Nephron progenitor cell (in vitro differentiated cells): ENCODE measurements at regions not wholly inside any gene's neighbourhood (a gene's known extent, or its start where the extent isn't known, plus 50 kb on each side); places are given as distances from the start of the nearest gene placed in this dataset.

ENCODE experiments used
- DNase-seq: peaks from one replicate; pipeline ENCODE4 v3.0.0; 2021
- H3K27ac Mint-ChIP-seq: 2 replicates; pipeline ENCODE4 v1.8.0; 2021; ENCODE audit warnings: mild to moderate bottlenecking, moderate library complexity, mixed read lengths
- H3K27me3 Mint-ChIP-seq: 2 replicates; pipeline ENCODE4 v1.8.0; 2021; ENCODE audit warnings: mild to moderate bottlenecking, low read depth, mixed read lengths; ENCODE audit not compliant: poor library complexity
- H3K36me3 Mint-ChIP-seq: 2 replicates; pipeline ENCODE4 v1.8.0; 2021; ENCODE audit warnings: low read depth, mixed read lengths
- H3K4me1 Mint-ChIP-seq: 2 replicates; pipeline ENCODE4 v1.8.0; 2021; ENCODE audit warnings: mixed read lengths
- H3K4me3 Mint-ChIP-seq: 2 replicates; pipeline ENCODE4 v1.8.0; 2021; ENCODE audit warnings: mild to moderate bottlenecking, moderate library complexity, mixed read lengths
- H3K9me3 Mint-ChIP-seq: 2 replicates; pipeline ENCODE4 v1.8.0; 2021; ENCODE audit warnings: mild to moderate bottlenecking, moderate library complexity, mixed read lengths
- TF ChIP-seq, protein P1 (sequence below): fragments of 200-600 bp; sonication (generic); IDR thresholded peaks from 2 replicates; pipeline ENCODE4 v1.5.0; 2021; ENCODE audit warnings: antibody characterized with exemption

DNA sequence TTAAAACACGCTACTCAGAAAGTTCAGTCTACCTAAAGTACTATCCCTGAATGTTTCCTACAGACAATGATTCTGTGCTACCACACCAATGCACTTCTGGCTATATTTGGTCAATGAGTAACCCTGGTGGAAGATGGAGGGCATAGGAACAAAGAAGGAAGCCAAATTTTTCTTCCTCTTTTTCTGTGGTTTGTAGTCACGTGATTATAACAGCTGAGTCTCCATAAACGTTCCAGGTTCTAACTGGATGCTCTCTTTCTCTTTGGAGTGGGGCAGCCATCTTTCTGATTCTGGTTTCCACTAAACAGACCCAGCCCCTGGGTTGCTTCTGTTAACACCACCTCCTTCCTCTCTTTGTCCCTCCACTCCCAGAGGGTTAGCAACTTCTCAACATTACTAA is 274.9 kb downstream of the CDH11 start:
- no peaks in the 10 kb centered on the region for H3K9me3 Mint-ChIP-seq
- no peak overlapping the region for H3K4me3 Mint-ChIP-seq
- H3K27me3 Mint-ChIP-seq, result peaks cover 7% of the 10 kb centered on the region
- DNase-seq, result no peak
- H3K4me1 Mint-ChIP-seq, result no peaks in the 10 kb centered on the region
- no peaks in the 10 kb centered on the region for H3K36me3 Mint-ChIP-seq
- H3K27ac Mint-ChIP-seq, result no peak overlapping the region
- TF ChIP-seq, protein P1, sequence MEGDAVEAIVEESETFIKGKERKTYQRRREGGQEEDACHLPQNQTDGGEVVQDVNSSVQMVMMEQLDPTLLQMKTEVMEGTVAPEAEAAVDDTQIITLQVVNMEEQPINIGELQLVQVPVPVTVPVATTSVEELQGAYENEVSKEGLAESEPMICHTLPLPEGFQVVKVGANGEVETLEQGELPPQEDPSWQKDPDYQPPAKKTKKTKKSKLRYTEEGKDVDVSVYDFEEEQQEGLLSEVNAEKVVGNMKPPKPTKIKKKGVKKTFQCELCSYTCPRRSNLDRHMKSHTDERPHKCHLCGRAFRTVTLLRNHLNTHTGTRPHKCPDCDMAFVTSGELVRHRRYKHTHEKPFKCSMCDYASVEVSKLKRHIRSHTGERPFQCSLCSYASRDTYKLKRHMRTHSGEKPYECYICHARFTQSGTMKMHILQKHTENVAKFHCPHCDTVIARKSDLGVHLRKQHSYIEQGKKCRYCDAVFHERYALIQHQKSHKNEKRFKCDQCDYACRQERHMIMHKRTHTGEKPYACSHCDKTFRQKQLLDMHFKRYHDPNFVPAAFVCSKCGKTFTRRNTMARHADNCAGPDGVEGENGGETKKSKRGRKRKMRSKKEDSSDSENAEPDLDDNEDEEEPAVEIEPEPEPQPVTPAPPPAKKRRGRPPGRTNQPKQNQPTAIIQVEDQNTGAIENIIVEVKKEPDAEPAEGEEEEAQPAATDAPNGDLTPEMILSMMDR, result no peak

DNA sequence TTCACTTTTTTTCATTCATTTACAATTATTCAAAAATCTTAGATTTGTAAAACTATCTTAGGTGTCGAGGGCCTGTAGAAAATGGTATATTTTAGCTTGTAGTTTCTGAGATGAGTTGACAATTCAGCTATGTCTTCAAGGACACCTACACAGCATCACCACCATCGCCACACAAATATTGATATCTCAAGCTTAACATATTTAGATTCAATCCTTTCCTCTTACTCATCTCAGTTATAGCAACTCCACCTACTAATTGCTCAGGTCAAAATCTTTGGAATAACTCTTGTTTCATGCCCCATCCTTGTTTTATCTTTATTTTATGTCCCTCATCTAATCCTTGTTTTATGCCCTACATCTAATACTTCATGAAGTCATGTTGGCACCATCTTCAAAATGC is 276.8 kb downstream of the CDH11 start:
- Mint-ChIP-seq H3K36me3 (no peaks in the 10 kb centered on the region), H3K27ac (no peak overlapping the region), H3K4me3 (no peak overlapping the region), H3K4me1 (no peaks in the 10 kb centered on the region), H3K9me3 (no peaks in the 10 kb centered on the region), H3K27me3 (no peaks in the 10 kb centered on the region)
- no peak for DNase-seq
- TF ChIP-seq, protein P1, result no peak

DNA sequence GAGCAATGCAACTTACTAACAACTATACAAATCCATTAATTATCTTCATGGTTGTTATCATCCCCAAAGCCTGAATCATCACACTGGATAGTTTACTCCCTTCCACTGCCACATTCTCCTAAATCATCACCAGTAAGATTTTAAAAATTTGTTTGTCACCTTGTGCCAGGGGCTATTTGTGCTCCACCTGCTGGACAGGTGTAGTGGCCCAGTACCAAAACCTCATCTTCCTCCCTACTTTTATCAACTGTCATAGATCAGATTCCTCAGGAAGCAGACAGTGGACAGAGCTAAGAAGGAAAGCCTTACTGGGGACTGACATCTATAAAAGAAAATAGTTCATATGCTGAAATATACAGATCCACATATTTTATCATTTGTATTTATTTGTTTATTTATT is 280.4 kb downstream of the CDH11 start:
- Mint-ChIP-seq H3K36me3 (no peaks in the 10 kb centered on the region), H3K4me1 (no peaks in the 10 kb centered on the region), H3K4me3 (no peak overlapping the region), H3K9me3 (no peaks in the 10 kb centered on the region), H3K27me3 (peaks cover 4% of the 10 kb centered on the region), H3K27ac (no peak overlapping the region)
- TF ChIP-seq, protein P1, result no peak
- no peak for DNase-seq

DNA sequence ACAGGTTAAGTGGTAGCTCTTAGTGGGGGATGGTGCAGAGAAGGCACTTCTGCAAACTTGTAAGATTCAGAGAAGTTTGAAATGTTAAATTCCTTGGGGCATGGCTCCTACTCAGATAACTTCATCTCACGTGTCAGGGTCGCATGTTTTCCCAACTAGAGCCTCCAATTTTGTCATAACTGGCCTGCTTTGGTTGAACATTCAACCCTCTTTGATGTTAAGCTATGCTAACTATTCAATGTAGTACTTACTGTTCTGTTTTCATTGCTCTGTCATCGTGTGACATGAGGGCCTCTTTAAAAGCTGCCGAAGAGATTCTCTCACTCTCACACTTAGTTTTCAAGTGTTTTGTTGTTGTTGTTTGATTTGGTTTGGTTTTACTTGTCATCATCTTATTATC is 280.8 kb downstream of the CDH11 start:
- no peaks in the 10 kb centered on the region for H3K36me3 Mint-ChIP-seq
- no peaks in the 10 kb centered on the region for H3K9me3 Mint-ChIP-seq
- no peaks in the 10 kb centered on the region for H3K4me1 Mint-ChIP-seq
- no peak for DNase-seq
- H3K27ac Mint-ChIP-seq, result no peak overlapping the region
- H3K27me3 Mint-ChIP-seq, result peaks cover 4% of the 10 kb centered on the region
- TF ChIP-seq, protein P1, result no peak
- H3K4me3 Mint-ChIP-seq, result no peak overlapping the region

DNA sequence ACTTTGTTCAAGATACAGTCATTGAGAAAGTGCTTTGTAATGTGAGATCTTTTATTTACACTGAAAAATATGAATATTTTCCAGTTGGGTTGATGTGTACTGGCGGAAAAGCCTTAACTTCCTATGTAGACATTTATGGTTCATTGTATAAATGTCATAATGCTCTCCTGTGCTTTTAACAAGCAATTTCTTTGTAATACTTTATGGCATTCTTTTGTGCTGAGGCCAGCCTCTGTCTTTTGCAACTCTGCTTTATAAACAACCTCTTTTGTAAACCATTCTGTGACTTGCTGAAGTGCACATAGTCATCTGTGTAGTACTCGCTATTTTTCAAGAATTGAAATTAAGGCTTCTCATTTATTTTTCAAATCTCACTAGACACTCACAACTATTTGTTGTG is 291.2 kb downstream of the CDH11 start:
- no peak for DNase-seq
- Mint-ChIP-seq H3K4me3 (no peak overlapping the region), H3K27me3 (peaks cover 2% of the 10 kb centered on the region), H3K36me3 (no peaks in the 10 kb centered on the region), H3K9me3 (peaks cover 20% of the 10 kb centered on the region), H3K4me1 (no peaks in the 10 kb centered on the region), H3K27ac (no peak overlapping the region)
- TF ChIP-seq, protein P1, result no peak

DNA sequence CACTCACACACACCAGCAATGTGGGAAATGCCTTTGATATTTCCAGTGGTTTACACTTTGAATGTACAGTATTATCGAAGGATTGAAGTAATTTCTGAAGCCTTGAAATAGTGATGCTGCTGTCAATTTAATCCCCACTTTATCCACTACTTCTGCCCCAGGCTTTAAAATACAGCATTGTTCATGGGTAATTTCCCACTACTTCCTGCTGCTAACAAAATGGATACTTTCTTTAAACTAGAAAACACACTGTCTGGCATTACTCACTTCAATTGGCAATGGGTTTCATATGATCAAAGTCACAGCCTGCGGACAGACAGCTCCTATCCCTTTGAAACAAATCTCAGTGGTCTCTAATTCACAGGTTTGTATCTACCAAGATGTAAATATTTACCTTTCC is 292.2 kb downstream of the CDH11 start:
- peaks cover 7% of the 10 kb centered on the region for H3K27me3 Mint-ChIP-seq
- TF ChIP-seq, protein P1, result no peak
- no peaks in the 10 kb centered on the region for H3K4me1 Mint-ChIP-seq
- no peak for DNase-seq
- no peak overlapping the region for H3K4me3 Mint-ChIP-seq
- no peaks in the 10 kb centered on the region for H3K36me3 Mint-ChIP-seq
- H3K9me3 Mint-ChIP-seq, result peaks cover 20% of the 10 kb centered on the region
- H3K27ac Mint-ChIP-seq, result no peak overlapping the region
